Psoas muscle (tissue), 7 donors: ENCODE measurements at regions not wholly inside any gene's neighbourhood (a gene's known extent, or its start where the extent isn't known, plus 50 kb on each side); places are given as distances from the start of the nearest gene placed in this dataset.

ENCODE experiments used
- ATAC-seq, 4 donors: fragments of 200-7000 bp; cut with Tn5 transposase; one replicate each; pipeline ENCODE4 v1.9.1; 2020; ENCODE audit warnings: moderate library complexity in 3 of 4, mild to moderate bottlenecking in 2 of 4
- DNase-seq, 2 donors: peaks; one replicate each; pipeline ENCODE4 v3.0.0-alpha.2; 2020
- H3K27ac ChIP-seq: fragments of 200-600 bp; one replicate; pipeline ENCODE4 v1.8.0; 2022
- H3K27me3 ChIP-seq, 3 donors: fragments of 200-600 bp in 1 of 3; one replicate each; pipeline versions ENCODE4 v1.6.1 to v1.8.0; 2013 to 2022; ENCODE audit warnings: low read length in 2 of 3, mild to moderate bottlenecking in 2 of 3, moderate library complexity in 1 of 3; ENCODE audit not compliant: insufficient read depth in 3 of 3
- H3K36me3 ChIP-seq, 2 donors: fragments of 200-600 bp in 1 of 2; one replicate each; pipeline versions ENCODE4 v1.6.1 to v1.8.0; 2013 to 2022; ENCODE audit warnings: low read depth in 1 of 2, mild to moderate bottlenecking in 1 of 2, moderate library complexity in 1 of 2; ENCODE audit not compliant: insufficient read depth in 1 of 2
- H3K4me1 ChIP-seq: fragments of 200-600 bp; one replicate; pipeline ENCODE4 v1.8.0; 2022
- H3K4me3 ChIP-seq: fragments of 200-600 bp; one replicate; pipeline ENCODE4 v1.8.0; 2022; ENCODE audit warnings: mild to moderate bottlenecking
- H3K9me3 ChIP-seq: fragments of 200-600 bp; one replicate; pipeline ENCODE4 v1.8.0; 2022
- CTCF ChIP-seq: fragments of 200-600 bp; IDR thresholded peaks from one replicate; pipeline ENCODE4 v1.8.0; 2022; ENCODE audit warnings: antibody characterized with exemption
- WGBS, 3 donors: extraction: QIAGEN DNeasy Blood & Tissue Kit; methylation state at CpG; one replicate each; pipeline versions ENCODE4 v1.1.6 to v1.1.7; 2013; 5-methylcytosine and 5-hydroxymethylcytosine counted together
- intact Hi-C, 2 donors: fragments of 100-400 bp; cut with DNase I; formaldehyde crosslinking; loops; one replicate each; pipeline versions ENCODE4 v1.11.0 to v1.14.2; 2022
- donor health status: healthy with polysubstance abuse.
- donor health status: DM: no; HTN: no; CAD: no; lungs with moderate emphysema.
- donor health status: Bipolar disorder and iron deficiency.
- donor health status: healthy.
- donor health status: DM: yes; HTN: yes; CAD: no.
- donor health status: DM: no; HTN: no; CAD: no.
- donor health status: DM: yes; HTN: yes; CAD: no.

GRCh38 chr3:18807593-18807992, 340.7 kb upstream of the KCNH8 start:
- intact Hi-C loops: loop anchor here in 1 of 2 donors (1.0 kb wide), 1 partner anchor 8 kb away; no protein-coding TSS in a partner anchor
- no peak for TF ChIP-seq CTCF
- Histone ChIP-seq H3K27ac (no peak overlapping the region), H3K36me3 (no peaks in the 10 kb centered on the region), H3K4me1 (no peaks in the 10 kb centered on the region), H3K4me3 (no peak overlapping the region), H3K9me3 (no peaks in the 10 kb centered on the region), H3K27me3 (no peaks in the 10 kb centered on the region)
- ATAC-seq (no peak), DNase-seq (no peak)
- WGBS, 3 donors: 62 to 80% (median 72%) methylated on average over 3 of the region's 3 CpGs

DNA sequence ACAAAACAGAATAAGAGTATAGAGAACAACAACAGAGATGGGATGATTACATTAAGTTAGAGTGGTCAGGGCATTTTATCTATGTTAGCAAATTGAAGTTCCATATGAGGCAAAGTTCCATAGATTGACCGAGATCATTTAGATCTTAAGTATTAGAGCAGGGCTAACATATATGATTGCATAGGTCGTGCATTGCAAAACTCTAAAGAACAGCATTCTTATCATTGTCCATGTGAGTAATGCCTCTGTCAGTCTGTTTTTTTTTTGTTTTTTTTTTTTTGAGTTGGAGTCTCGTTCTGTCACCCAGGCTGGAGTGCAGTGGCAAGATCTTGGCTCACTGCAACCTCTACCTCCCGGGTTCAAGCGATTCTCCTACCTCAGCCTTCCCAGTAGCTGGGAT, 341.7 kb upstream of the KCNH8 start:
- Histone ChIP-seq H3K4me1 (no peaks in the 10 kb centered on the region), H3K27ac (no peak overlapping the region), H3K27me3 (no peaks in the 10 kb centered on the region), H3K4me3 (no peak overlapping the region), H3K9me3 (no peaks in the 10 kb centered on the region), H3K36me3 (no peaks in the 10 kb centered on the region)
- 76 to 88% (median 81%) methylated on average over 5 of the region's 5 CpGs for WGBS, 3 donors
- no peak for ATAC-seq
- intact Hi-C loops: loop anchor here in 1 of 2 donors (1.0 kb wide), 1 partner anchor 9 kb away; no protein-coding TSS in a partner anchor
- TF ChIP-seq CTCF: no peak
- DNase-seq: no peak

DNA sequence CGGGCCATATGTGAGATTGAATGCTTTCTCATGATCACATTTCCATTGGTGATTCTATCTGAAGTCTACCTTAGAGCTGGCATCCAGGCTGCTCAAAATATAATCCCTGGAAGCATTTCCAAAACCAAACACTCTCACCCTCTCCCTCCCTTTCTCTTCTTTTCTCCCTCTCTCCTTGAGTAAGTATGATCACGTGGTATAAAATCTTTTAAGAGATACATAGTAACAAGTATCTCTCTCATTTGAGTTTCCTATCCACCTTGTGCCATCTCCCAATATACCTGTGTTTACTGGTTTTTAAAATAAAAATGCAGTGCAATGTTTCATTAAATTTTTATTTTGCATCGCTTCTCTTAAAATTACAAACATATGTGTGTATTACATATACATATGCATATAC, 350.9 kb upstream of the KCNH8 start:
- no peak for TF ChIP-seq CTCF
- no peaks in the 10 kb centered on the region for H3K27me3 ChIP-seq
- no peaks in the 10 kb centered on the region for H3K9me3 ChIP-seq
- DNase-seq (no peak), ATAC-seq (no peak)
- no peak overlapping the region for H3K27ac ChIP-seq
- H3K4me1 ChIP-seq: no peaks in the 10 kb centered on the region
- intact Hi-C loops: no loop called here
- WGBS, 3 donors: 75 to 93% (median 92%) methylated on average over 3 of the region's 3 CpGs
- H3K36me3 ChIP-seq: no peaks in the 10 kb centered on the region
- no peak overlapping the region for H3K4me3 ChIP-seq

DNA sequence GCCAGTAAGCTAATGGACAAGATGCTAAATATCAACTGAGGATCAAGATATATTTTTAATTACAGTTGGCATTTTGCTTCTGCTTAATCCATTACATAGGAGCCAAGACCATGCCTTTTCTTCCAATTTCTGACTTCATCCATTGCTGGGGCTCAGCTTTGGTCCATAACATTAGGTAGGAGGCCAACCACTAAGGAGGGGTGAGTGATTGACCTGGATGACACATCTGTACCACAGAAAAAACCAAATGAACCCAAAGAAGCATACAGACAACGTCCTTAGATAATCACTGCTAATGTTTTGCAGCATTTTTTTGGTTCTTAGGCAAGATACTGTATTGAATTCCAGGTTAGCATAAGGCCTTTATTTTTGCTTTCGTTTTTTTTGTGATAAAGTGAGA, 353.2 kb upstream of the KCNH8 start:
- H3K4me1 ChIP-seq: no peaks in the 10 kb centered on the region
- no peaks in the 10 kb centered on the region for H3K9me3 ChIP-seq
- intact Hi-C loops: no loop called here
- no peaks in the 10 kb centered on the region for H3K27me3 ChIP-seq
- no peak for DNase-seq
- no peaks in the 10 kb centered on the region for H3K36me3 ChIP-seq
- no peak for TF ChIP-seq CTCF
- WGBS, 3 donors: 30 to 41% (median 41%) methylated on average over 2 of the region's 2 CpGs
- H3K4me3 ChIP-seq: no peak overlapping the region
- H3K27ac ChIP-seq: no peak overlapping the region
- no peak for ATAC-seq

DNA sequence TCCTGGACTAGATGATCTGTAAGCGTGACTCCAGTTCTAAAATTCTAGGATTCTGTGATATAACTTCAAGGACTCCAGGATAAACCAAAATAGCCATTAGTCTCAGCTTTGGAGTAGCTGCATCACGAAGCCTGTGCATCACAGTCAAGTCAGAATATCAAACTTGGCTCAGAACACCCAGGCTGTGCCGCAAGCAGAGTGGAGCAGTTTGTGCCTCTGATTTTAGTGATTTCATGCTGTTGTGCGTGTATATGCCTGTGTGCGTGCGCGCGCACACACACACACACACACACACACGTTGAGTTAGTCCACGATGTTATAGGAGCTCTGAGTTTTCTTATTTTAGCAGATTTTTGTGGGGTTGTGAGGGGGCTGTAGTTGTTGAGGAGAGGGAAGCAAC, 356.6 kb upstream of the KCNH8 start:
- Histone ChIP-seq H3K4me1 (no peaks in the 10 kb centered on the region), H3K36me3 (no peaks in the 10 kb centered on the region), H3K27me3 (no peaks in the 10 kb centered on the region), H3K9me3 (no peaks in the 10 kb centered on the region), H3K27ac (no peak overlapping the region), H3K4me3 (no peak overlapping the region)
- 79 to 83% (median 82%) methylated on average over 10 of the region's 10 CpGs for WGBS, 3 donors
- TF ChIP-seq CTCF: no peak
- intact Hi-C loops: no loop called here
- no peak for ATAC-seq
- no peak for DNase-seq
